PFSK-1 (cell line): ENCODE measurements at regions not wholly inside any gene's neighbourhood (a gene's known extent, or its start where the extent isn't known, plus 50 kb on each side); places are given as distances from the start of the nearest gene placed in this dataset.

Experiments used
- FOXP2 ChIP-seq: optimal IDR thresholded peaks from 2 replicates; pipeline ENCODE3; 2011; ENCODE audit warnings: borderline replicate concordance, control low read depth, inconsistent platforms; ENCODE audit not compliant: insufficient read depth; ENCODE audit errors: extremely low read length, extremely low read depth
- POLR2AphosphoS5 ChIP-seq: IDR thresholded peaks from 2 replicates; pipeline ENCODE4 v1.6.1; 2012; ENCODE audit warnings: low read depth, mild to moderate bottlenecking, control low read depth, low read length, moderate library complexity
- SIN3A ChIP-seq: IDR thresholded peaks from 2 replicates; pipeline ENCODE4 v1.6.1; 2012; ENCODE audit warnings: mild to moderate bottlenecking, low read length, moderate library complexity, borderline replicate concordance; ENCODE audit not compliant: insufficient read depth
- TAF1 ChIP-seq: IDR thresholded peaks from 2 replicates; pipeline ENCODE4 v1.6.1; 2012; ENCODE audit warnings: low read length, control low read depth, borderline replicate concordance; ENCODE audit not compliant: insufficient read depth
- TF ChIP-seq, protein P1 (sequence below), 2 experiments: IDR thresholded peaks; 2 replicates each; pipeline versions ENCODE4 v1.6.1 to v1.8.0; 2011 to 2012; ENCODE audit warnings: low read depth in 2 of 2, low read length in 2 of 2, control low read depth in 1 of 2, inconsistent platforms in 1 of 2, mild to moderate bottlenecking in 1 of 2, moderate library complexity in 1 of 2; ENCODE audit not compliant: insufficient read depth in 1 of 2

DNA sequence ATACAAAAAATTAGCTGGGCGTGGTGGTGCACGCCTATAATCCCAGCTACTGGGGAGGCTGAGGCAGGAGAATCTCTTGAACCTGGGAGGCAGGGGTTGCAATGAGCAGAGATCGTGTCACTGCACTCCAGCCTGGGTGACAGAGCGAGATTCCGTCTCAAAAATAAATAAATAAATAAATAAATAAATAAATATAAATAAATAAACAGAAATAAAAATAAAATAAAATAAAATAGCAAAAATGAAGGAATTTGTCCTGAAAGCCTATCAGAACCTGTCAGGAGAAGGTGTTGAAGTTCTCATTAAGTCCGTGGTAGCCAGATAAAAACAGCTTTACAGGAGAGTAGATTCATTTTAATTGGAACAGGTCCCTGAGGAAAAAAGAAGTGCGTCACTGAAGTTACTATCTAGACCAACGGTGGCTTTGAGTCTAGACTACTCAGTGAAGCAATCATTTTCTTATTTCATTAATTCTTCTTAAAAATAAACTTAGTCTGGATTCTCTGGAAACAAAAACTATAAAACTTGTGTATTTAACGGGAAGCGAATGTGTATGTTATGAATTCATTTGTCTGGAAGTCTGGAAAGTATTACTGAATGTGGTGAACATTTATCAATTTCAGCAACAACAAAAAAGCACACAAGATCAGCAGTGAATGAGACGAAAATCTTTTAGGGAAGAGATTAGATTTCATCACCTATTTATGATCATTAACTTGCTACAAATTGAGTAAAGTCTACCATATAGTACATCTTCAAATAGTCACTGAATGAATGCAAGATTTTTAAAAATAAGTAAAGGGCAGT is 248.5 kb upstream of the PDE3A start:
- TF ChIP-seq FOXP2 (no peak), POLR2AphosphoS5 (peak; percentile 27; the same call in 1 of the 2 replicates), TAF1 (no peak)
- TF ChIP-seq, protein P1, sequence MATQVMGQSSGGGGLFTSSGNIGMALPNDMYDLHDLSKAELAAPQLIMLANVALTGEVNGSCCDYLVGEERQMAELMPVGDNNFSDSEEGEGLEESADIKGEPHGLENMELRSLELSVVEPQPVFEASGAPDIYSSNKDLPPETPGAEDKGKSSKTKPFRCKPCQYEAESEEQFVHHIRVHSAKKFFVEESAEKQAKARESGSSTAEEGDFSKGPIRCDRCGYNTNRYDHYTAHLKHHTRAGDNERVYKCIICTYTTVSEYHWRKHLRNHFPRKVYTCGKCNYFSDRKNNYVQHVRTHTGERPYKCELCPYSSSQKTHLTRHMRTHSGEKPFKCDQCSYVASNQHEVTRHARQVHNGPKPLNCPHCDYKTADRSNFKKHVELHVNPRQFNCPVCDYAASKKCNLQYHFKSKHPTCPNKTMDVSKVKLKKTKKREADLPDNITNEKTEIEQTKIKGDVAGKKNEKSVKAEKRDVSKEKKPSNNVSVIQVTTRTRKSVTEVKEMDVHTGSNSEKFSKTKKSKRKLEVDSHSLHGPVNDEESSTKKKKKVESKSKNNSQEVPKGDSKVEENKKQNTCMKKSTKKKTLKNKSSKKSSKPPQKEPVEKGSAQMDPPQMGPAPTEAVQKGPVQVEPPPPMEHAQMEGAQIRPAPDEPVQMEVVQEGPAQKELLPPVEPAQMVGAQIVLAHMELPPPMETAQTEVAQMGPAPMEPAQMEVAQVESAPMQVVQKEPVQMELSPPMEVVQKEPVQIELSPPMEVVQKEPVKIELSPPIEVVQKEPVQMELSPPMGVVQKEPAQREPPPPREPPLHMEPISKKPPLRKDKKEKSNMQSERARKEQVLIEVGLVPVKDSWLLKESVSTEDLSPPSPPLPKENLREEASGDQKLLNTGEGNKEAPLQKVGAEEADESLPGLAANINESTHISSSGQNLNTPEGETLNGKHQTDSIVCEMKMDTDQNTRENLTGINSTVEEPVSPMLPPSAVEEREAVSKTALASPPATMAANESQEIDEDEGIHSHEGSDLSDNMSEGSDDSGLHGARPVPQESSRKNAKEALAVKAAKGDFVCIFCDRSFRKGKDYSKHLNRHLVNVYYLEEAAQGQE (IDR thresholded peaks at IDR 0.05; ENCODE audit: insufficient read depth in 1 of 2, low read depth in 2 of 2, low read length in 2 of 2) = no peak

DNA sequence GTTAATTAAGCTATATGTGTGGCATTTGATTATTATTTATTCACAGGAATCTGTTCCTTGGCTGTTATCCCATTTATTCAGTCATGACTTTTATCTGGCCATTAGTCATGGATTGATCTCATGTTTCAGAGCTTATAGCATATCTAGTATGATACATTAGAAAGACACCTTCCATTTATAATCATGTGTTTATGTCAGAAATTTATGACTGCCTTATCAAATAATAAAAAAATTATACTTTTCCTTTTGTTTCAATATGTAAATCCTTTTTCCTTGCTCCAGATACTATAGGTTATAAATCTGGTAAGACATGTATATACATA is 248.0 kb upstream of the PDE3A start:
- no peak for TF ChIP-seq POLR2AphosphoS5
- no peak for TF ChIP-seq FOXP2
- TF ChIP-seq, protein P1 (IDR thresholded peaks at IDR 0.05; ENCODE audit: insufficient read depth in 1 of 2, low read depth in 2 of 2, low read length in 2 of 2) = no peak
- no peak for TF ChIP-seq TAF1
- TF ChIP-seq SIN3A = no peak

DNA sequence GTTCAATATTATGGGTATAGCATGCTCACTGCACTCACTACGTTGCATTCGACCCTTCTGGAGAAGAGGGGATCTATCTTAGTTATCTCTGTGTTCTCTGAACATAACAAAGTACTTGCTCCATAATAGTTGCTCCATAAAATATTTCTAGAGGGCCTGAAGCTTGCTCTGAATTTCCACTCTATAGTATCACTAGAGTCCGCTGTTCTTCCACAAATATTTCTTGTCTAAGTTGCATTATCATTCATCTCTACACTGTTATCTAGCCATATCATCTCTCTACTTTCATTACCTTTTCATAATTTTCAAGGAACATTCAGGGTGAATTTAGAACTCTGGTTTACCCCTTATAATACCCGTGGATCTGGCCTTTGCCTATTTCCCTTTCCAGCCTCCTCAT is 246.1 kb upstream of the PDE3A start:
- TF ChIP-seq FOXP2 (no peak), POLR2AphosphoS5 (no peak), TAF1 (no peak), SIN3A (no peak)
- TF ChIP-seq, protein P1 (IDR thresholded peaks at IDR 0.05; ENCODE audit: insufficient read depth in 1 of 2, low read depth in 2 of 2, low read length in 2 of 2) = no peak

DNA sequence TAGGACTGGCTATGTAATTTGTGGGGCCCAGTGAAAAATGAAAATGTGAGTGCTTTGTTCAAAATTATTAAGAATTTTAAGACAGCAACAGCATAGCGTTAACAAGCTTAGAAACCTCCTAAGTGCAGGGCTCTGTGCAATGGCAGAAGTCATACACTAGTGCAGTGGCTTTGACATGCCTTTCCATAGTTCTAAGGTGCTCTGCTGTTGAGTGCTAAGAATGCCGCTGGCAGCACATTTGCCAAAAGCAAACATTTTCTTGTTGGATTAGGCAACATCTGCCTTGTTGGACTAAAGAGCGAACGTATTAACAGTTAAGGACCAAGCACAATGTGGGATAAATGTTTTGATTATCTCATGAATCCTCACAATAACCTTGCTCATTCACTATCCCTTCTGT is 244.9 kb upstream of the PDE3A start:
- no peak for TF ChIP-seq FOXP2
- no peak for TF ChIP-seq SIN3A
- no peak for TF ChIP-seq TAF1
- no peak for TF ChIP-seq POLR2AphosphoS5

DNA sequence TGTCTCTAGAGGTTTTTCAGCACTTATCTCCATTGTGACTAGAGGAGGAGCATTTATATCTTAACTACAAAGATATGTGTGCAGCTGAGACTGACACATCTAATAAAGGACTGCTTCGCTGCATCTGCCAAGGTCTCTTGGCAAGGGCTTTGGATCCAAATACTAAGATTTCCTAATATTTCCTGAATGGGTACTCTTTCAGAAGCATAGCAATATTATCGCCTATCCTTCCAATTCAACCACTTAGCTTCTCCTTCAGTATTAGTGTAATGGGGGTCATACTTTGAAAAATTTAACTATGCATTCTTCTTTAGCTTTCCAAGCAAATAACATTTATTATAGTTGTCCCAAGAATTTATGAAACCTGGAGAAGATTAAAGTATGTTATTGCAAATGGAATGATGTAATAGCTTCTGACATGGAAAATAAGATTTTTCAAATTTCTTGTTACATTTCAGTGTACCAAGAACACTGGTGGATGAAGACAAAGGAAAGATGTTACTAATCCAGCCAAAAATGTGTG is 243.0 kb upstream of the PDE3A start:
- no peak for TF ChIP-seq FOXP2
- TF ChIP-seq TAF1 = no peak
- TF ChIP-seq SIN3A = no peak
- no peak for TF ChIP-seq POLR2AphosphoS5
- TF ChIP-seq, protein P1 (IDR thresholded peaks at IDR 0.05; ENCODE audit: insufficient read depth in 1 of 2, low read depth in 2 of 2, low read length in 2 of 2) = no peak
